HCT116 (cell line): ENCODE measurements at regions not wholly inside any gene's neighbourhood (a gene's known extent, or its start where the extent isn't known, plus 50 kb on each side); places are given as distances from the start of the nearest gene placed in this dataset.

Experiments
- RAD21 ChIP-seq: IDR thresholded peaks from 2 replicates; pipeline ENCODE4 v1.6.1; 2012; ENCODE audit warnings: low read depth, mild to moderate bottlenecking
- ZNF274 ChIP-seq: fragments of 200-500 bp; sonication (Bioruptor generic); IDR thresholded peaks from 2 replicates; pipeline ENCODE4 v1.6.1; 2014; ENCODE audit warnings: mild to moderate bottlenecking, low read depth, low read length, inconsistent platforms
- TF ChIP-seq, protein P1 (sequence below), 3 experiments: fragments of 200-600 bp in 1 of 3; sonication (generic) in 1 of 3; IDR thresholded peaks in 2 of 3; conservative IDR thresholded peaks in 1 of 3; 2 replicates each; pipeline ENCODE4 v1.5.1; 2012 to 2017; ENCODE audit warnings: low read depth in 2 of 3, low read length in 2 of 3, antibody characterized with exemption in 1 of 3, borderline replicate concordance in 1 of 3, control low read depth in 1 of 3, mild to moderate bottlenecking in 1 of 3, mixed read lengths in 1 of 3, mixed run types in 1 of 3, moderate library complexity in 1 of 3; ENCODE audit not compliant: insufficient read depth in 1 of 3

- TF ChIP-seq, protein P1, sequence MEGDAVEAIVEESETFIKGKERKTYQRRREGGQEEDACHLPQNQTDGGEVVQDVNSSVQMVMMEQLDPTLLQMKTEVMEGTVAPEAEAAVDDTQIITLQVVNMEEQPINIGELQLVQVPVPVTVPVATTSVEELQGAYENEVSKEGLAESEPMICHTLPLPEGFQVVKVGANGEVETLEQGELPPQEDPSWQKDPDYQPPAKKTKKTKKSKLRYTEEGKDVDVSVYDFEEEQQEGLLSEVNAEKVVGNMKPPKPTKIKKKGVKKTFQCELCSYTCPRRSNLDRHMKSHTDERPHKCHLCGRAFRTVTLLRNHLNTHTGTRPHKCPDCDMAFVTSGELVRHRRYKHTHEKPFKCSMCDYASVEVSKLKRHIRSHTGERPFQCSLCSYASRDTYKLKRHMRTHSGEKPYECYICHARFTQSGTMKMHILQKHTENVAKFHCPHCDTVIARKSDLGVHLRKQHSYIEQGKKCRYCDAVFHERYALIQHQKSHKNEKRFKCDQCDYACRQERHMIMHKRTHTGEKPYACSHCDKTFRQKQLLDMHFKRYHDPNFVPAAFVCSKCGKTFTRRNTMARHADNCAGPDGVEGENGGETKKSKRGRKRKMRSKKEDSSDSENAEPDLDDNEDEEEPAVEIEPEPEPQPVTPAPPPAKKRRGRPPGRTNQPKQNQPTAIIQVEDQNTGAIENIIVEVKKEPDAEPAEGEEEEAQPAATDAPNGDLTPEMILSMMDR (IDR thresholded peaks at IDR 0.05 in 2 of 3, conservative IDR thresholded peaks at IDR 0.05 in 1 of 3; ENCODE audit: borderline replicate concordance in 1 of 3, insufficient read depth in 1 of 3, low read depth in 2 of 3, low read length in 2 of 3), result no peak
- no peak for TF ChIP-seq ZNF274
- 0 out of 2 replicates have a peak, but pooled peaks have one; percentile 11 for TF ChIP-seq RAD21
Measured at GRCh38 chr7:156334636-156335035, 305.9 kb upstream of the RNF32 start.
